Bronchial epithelial cell (primary cell): ENCODE measurements at regions not wholly inside any gene's neighbourhood (a gene's known extent, or its start where the extent isn't known, plus 50 kb on each side); places are given as distances from the start of the nearest gene placed in this dataset.

Source experiments
- DNase-seq: peaks from one replicate; pipeline ENCODE4 v3.0.0-alpha.2; 2010; ENCODE audit warnings: low read depth
- FAIRE-seq: peaks from 2 replicates; lab custom pipeline; 2011; peaks lifted over from hg19 to GRCh38; lab: Jason Lieb, UNC
- H3K27me3 ChIP-seq: 2 replicates; pipeline ENCODE4 v1.5.1; 2011; ENCODE audit warnings: low read length; ENCODE audit not compliant: control insufficient read depth, insufficient read depth
- H3K36me3 ChIP-seq: 2 replicates; pipeline ENCODE4 v1.5.1; 2011; ENCODE audit warnings: low read length; ENCODE audit not compliant: control insufficient read depth, insufficient read depth
- H3K4me3 ChIP-seq: 2 replicates; pipeline ENCODE4 v1.5.1; 2011; ENCODE audit warnings: mild to moderate bottlenecking, low read depth, low read length, control low read depth
- TF ChIP-seq, protein P1 (sequence below): IDR thresholded peaks from 2 replicates; pipeline ENCODE4 v1.5.1; 2011; ENCODE audit warnings: mild to moderate bottlenecking, moderate library complexity, low read length, control low read depth, inconsistent platforms; ENCODE audit not compliant: insufficient read depth, severe bottlenecking

DNA sequence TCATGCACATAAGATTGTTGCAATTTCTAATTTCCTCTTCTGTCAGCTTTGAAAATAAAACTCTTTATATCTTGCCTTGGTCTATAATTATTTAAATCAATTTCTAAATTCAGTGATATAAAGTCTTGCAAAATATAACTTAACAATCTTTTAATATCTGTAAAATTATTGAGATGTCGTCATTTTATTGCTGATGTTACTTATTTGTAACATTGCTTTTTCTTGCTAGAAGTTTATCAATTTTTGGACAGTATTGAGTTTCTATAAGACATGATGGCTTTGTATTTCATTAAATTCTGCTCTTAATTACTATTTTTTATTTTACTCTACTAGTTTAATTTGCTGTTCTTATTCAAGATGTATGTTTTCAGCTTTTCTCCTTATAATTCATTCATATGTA, 1036.5 kb downstream of the TMEM182 start:
- TF ChIP-seq, protein P1, sequence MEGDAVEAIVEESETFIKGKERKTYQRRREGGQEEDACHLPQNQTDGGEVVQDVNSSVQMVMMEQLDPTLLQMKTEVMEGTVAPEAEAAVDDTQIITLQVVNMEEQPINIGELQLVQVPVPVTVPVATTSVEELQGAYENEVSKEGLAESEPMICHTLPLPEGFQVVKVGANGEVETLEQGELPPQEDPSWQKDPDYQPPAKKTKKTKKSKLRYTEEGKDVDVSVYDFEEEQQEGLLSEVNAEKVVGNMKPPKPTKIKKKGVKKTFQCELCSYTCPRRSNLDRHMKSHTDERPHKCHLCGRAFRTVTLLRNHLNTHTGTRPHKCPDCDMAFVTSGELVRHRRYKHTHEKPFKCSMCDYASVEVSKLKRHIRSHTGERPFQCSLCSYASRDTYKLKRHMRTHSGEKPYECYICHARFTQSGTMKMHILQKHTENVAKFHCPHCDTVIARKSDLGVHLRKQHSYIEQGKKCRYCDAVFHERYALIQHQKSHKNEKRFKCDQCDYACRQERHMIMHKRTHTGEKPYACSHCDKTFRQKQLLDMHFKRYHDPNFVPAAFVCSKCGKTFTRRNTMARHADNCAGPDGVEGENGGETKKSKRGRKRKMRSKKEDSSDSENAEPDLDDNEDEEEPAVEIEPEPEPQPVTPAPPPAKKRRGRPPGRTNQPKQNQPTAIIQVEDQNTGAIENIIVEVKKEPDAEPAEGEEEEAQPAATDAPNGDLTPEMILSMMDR: no peak
- H3K36me3 ChIP-seq: no peaks in the 10 kb centered on the region
- no peak for DNase-seq
- no peaks in the 10 kb centered on the region for H3K27me3 ChIP-seq
- FAIRE-seq: no peak
- no peak overlapping the region for H3K4me3 ChIP-seq

DNA sequence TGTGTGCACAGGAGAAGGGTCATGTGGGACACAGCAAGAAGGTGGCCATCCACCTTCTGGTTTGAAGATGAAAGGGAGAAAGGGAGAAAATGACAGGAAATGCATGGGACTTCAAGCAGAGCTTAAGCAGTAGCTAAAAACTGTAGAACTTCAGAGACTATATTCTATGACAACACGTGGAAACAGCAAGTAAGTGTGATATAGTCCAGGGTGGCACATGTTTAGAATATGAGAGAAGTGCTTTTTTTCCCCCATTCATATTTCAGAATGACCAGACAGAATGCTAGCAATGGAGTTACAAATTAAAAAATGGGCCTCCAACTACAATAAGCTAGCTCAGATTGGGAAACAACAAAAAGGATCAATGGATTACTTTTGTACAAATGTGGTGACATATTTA, 1042.2 kb downstream of the TMEM182 start:
- DNase-seq: no peak
- Histone ChIP-seq H3K27me3 (no peaks in the 10 kb centered on the region), H3K4me3 (no peak overlapping the region), H3K36me3 (no peaks in the 10 kb centered on the region)
- FAIRE-seq: no peak
- TF ChIP-seq, protein P1: no peak

DNA sequence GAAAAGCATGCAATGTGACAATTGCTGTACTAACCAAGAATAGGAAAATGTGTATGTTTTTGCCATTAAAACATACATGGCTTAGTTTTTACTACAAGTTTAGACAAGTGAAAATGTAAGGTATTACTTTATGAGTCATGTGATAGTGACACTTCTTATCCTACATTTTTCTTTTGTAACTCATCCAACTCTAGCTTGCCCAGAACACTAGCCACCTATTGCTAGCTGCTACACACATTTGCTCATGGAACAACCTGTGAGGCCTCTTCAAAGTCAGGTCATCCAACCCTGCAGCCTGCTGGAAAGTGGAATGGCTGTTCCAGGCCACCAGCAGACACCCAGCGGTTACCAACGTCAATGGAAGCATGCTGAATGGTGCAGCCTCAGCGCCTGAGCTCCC, 1043.9 kb downstream of the TMEM182 start:
- DNase-seq (peak; percentile 59), FAIRE-seq (no peak)
- Histone ChIP-seq H3K36me3 (no peaks in the 10 kb centered on the region), H3K4me3 (no peak overlapping the region), H3K27me3 (no peaks in the 10 kb centered on the region)
- TF ChIP-seq, protein P1: no peak

- Histone ChIP-seq H3K4me3 (no peak overlapping the region), H3K27me3 (no peaks in the 10 kb centered on the region), H3K36me3 (no peaks in the 10 kb centered on the region)
- no peak for DNase-seq
- TF ChIP-seq, protein P1: no peak
- FAIRE-seq: no peak
Observed at GRCh38 chr2:103808814-103809213, 1045.1 kb upstream of the POU3F3 start.

DNA sequence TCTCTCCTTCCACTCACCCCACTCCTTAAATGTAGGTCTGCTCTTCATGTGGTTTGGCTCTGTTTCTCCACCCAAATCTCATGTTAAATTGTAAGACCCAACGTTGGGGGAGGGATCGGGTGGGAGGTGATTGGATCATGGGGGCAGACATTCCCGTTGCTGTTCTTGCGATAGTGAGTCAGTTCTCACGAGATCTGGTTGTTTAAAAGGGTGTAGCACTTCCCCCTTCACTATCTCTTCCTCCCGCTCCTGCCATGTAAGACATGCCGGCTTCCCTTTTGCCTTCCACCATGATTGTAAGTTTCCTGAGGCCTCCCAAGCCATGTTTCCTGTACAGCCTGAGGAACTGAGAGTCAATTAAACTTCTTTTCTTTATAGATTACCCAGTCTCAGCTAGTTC, 1044.5 kb upstream of the POU3F3 start:
- FAIRE-seq (no peak), DNase-seq (no peak)
- no peak overlapping the region for H3K4me3 ChIP-seq
- no peaks in the 10 kb centered on the region for H3K27me3 ChIP-seq
- TF ChIP-seq, protein P1: no peak
- no peaks in the 10 kb centered on the region for H3K36me3 ChIP-seq

DNA sequence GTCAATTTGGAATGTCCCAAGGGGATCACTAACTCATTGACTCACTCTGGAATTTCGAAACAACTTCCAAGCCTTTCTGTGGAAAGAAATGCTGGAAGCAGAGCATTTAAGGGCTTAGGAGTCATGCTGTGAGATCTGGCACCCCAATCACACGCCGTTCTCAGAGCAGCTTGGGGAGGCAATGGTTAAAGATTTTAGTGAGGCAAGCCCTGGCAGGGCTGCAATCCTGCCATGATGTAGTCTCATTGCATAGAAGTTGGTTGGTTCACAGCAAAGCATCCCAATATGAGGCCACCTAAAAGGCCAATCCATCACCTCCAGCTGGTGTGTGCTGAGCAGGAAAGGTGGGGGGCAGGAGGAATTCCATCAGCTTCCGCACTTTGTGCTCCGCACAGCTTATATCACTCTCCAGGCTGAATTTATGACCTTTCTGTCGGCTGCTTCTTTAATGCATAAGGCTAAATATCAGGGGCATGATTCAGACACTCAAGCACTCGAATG, 1043.9 kb upstream of the POU3F3 start:
- FAIRE-seq (no peak), DNase-seq (peak; percentile 11)
- Histone ChIP-seq H3K27me3 (no peaks in the 10 kb centered on the region), H3K36me3 (no peaks in the 10 kb centered on the region), H3K4me3 (no peak overlapping the region)
- TF ChIP-seq, protein P1: no peak
